ENCODE measurements at regions not wholly inside any gene's neighbourhood (a gene's known extent, or its start where the extent isn't known, plus 50 kb on each side); places are given as distances from the start of the nearest gene placed in this dataset.

DNA sequence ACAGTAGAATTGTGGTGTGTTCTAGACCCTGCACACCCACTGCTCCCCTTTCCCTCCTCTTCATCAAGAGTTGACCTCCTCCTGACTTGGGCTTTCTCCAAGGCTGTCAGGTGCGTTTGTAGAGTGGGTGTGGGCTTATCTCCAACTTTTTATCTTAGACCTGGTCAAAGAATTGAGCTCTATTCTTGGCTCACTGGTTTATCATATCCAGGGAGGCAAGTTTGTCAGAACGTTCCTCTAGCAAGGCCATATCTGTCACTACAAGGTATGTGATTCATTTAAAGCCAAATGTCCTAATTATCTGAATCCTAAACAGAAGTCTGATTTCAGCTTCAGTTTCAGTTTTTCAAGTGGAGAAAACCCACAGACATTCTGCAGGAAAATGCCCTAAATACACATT, 117.1 kb upstream of the MGAT5 start:
- DNase-seq (ENCODE audit: low read depth in 3 of 3, low spot score in 1 of 3), result no peak

DNA sequence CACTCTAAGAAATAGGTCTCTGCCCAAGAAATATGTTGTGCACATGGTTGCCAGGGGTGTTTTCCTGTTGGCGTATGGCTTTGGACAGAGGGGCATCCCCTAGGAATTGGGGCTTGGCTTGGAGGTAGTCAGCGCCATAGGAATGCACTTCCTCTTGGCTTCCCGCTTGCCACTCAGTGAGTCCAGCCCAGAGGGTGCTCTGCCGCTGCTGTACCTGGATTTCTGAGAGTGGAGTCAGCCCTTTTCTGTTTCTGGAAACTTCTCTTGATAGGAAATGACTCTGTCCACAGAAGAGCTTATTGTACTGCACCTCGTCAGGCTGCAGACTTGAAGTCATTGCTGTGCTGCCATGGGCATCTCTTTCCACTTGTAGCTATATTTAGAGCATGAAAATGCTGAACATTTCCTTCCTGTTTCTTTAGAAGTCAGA, 116.7 kb upstream of the MGAT5 start:
- no peak for DNase-seq (ENCODE audit: low read depth in 3 of 3, low spot score in 1 of 3)

DNA sequence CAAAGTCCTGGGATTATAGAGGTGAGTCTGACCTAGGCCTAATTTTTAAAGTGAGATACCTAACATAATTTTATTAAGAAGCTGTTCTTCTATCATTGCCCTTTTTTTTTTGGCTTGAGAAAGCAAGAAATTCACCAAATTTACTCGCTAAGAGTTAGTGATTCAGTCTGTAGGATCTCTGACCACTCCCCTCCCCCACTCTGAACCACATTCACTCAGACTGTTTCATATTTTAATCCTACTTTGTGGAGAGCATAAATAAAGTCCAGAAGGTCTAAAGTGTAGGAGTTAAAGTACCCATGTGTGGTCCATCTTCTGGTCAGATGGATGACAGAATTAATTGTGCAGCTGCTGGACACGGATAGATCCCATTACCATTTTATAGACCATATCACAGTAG, 115.8 kb upstream of the MGAT5 start:
- no peak for DNase-seq (ENCODE audit: low read depth in 3 of 3, low spot score in 1 of 3)

DNA sequence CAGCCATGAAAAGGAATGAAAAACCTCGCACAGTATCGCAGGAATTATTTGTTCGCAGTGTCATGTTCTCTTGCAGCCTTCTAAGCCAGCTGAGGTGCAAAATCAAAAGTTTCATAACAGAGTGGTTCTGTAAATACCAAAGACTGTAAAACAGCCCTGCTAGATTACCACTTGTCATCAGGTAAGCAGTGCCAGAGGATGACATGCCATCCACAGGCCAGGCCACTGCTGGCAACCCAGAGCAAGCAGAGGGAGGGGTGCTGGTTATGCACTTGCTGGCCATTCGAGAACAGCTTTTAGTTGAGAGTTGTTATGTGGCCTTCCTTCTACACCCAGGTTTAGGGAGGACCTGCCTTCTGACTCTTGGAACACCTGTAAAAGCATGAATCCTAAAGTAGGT, 114.3 kb upstream of the MGAT5 start:
- no peak for DNase-seq (ENCODE audit: low read depth in 3 of 3, low spot score in 1 of 3)

DNA sequence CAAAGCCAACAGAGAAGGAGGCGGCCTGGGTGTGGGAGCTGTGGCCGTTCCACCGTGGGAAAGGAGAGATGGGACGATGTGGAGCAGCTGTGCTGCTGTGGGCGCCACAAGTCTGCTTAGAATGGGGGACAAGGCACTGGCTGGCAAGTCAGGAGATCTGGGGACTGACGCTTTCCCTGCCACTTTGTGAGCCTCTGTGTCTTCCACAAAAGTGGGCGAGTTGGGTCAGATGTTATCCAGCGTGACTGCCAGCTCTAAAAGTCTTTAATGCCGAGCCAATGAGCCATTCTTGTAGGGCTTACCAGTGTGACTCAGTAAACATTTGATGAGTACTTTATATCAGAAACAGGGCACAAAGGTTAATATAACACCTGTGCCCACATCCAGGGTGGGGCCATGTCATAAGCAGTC, 113.6 kb upstream of the MGAT5 start:
- no peak for DNase-seq (ENCODE audit: low read depth in 3 of 3, low spot score in 1 of 3)

DNA sequence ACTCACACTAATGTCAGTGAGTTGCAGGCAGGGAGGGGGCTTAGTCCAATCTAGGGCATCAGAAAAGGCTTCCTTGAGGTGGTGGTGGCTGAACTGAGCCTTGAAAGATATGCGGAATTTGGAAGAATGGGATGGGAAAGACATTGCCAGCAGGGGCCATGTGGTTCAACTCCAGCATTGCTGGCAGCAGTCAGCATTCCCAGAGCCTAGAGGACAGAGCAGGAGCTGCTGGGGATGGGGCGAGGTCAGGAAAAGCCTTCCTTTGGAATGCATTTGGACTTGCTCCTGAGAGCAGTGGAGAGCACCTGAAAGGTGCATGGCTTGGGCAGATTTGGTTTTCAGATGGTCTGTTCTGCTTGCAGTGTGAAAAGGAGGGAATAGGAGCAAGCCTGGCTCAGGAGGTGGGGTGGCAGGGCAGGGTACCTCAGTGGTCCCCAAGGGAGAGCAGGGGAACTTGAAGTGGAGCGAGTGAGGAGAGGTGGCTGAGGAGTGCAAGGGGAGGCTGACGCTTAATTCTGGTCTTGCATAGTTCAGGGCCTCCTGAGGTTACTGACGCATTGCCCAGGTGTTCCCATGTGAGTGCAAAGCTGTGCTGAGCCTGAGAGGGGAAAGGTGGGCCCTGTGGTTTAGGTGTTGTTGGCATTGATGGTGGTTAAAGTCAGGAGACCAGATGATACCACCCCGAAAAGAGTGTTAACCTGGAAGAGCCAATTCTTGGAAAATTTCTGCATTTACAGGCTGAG, 112.1 kb upstream of the MGAT5 start:
- no peak for DNase-seq (ENCODE audit: low read depth in 3 of 3, low spot score in 1 of 3)

DNA sequence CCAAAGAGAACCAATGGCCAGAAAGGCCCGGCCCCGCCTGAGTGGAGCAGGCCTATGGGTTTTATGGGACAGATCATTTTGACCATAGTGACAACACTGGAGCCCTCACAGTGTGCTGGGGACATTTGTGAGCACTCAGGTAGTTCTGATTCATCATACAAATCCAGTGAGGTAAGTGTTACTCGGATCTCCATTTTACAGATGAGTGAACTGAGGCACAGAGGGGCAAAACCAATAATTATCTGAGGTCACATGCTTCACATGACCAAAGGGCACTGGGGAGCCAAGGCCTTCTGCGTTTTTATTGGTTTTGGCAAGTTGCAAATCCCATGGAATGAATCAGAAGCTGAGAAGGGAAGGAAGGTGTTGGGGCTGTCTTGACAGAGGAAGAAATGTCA, 111.5 kb upstream of the MGAT5 start:
- DNase-seq (ENCODE audit: low read depth in 3 of 3, low spot score in 1 of 3), result no peak

DNA sequence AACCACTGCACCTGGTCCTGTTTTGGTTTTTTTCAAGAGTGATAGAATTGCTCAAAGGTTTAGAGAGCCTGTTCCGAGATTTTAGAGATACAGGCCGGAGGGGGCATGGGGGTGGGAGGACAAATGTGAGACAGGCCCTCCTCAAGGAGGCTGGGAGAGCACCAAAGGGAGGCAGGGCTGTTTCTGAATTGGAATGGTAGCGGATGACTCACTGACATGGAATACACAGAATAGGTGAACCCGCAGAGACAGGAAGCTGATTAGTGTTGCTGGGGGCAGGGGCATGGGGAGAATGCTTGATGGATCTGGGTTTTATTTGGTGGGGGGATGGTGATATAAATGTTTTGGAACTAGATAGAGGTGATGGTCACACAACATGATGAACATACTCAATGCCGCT, 111.0 kb upstream of the MGAT5 start:
- DNase-seq (ENCODE audit: low read depth in 3 of 3, low spot score in 1 of 3), result no peak

DNA sequence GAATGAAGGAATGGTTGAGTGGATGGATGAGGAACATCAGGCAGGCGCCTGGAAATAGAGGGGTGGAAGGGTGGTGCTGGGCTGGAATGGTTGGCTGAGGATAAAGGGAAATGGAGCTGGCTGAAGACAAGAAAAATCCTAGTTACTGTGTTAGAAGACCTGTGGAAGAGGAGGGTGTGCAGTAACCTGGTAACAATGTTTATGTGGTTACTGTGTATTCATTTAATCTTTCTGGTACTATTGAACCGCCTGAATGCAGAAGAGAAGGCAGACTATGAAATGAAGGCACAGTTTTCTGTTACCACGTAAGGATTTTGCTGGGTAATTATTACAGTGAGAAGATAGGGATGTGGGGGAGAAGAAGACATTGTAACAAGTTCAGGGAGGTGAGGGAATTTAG, 110.3 kb upstream of the MGAT5 start:
- DNase-seq (ENCODE audit: low read depth in 3 of 3, low spot score in 1 of 3), result no peak

DNA sequence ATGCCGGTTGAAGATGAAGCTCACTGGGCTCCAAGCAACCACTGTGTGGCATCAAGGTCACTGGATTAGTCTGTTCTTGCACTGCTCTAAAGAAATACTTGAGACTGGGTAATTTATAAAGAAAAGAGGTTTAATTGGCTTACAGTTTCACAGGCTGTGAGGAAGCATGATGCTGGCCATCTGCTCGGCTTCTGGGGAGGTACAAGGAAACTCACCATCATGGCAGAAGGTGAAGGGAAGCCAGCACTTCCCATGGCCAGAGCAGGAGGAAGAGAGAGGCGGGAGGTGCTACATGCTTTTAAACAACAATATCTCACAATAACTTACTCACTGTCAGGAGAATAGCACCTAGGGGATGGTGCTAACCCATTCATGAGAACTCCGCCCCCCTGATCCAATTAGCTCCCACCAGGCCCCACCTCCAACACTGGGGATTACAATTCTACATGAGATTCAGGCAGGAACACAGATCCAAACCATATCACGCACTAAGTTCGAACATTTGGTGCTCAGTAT, 109.7 kb upstream of the MGAT5 start:
- no peak for DNase-seq (ENCODE audit: low read depth in 3 of 3, low spot score in 1 of 3)

DNA sequence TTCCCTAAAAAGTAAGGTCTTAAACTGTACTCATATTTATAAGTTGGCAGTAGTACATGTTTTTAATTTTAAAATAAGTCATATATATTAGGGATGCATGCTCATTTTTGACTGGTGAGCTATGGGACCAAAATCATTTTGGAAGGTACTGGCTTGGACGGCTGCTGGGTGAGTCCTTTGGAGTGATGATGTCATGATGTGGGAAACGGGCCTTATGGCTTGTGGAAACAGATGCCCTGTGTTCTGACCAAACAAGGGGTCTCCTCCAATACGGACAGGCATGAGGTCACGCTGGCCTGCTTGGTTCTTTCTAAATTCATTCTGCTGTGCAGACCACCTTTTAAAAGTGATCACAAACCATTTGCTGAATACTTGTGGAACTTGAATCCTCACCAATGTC, 109.2 kb upstream of the MGAT5 start:
- no peak for DNase-seq (ENCODE audit: low read depth in 3 of 3, low spot score in 1 of 3)

DNA sequence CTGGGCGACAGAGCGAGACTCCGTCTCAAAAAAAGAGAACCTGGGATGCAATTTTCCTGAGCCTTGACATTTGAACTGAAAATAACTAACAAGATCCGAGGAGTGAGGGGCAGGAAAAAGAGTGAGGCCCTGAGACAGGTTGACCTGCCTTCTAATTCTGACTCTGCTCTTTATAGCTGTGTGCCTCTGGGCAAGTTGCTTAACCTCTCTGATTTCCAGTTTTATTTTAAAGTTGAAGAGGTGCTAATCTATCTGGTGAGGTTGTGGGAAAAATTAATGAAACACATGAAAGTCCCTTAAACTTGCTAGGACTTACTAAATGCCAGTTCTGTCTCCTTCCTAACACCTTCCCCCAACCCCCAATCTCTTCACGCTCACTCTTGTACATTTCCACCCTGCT, 108.4 kb upstream of the MGAT5 start:
- DNase-seq (ENCODE audit: low read depth in 3 of 3, low spot score in 1 of 3), result no peak

DNA sequence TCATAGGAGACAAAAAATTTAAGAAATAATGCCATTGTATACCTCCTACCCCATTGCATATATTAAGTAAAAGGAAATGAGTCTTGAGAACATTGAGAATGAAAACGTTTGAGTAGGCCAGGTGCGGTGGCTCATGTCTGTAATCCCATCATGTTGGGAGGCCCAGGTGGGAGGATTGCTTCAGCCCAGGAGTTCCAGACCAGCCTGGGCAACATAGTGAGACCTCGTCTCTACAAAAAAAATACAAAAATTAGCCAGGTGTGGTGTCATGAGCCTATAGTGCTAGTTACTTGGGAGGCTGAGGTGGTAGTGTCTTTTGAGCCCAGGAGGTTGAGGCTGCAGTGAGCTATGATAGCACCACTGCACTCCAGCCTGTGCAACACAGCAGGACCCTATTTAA, 107.7 kb upstream of the MGAT5 start:
- DNase-seq (ENCODE audit: low read depth in 3 of 3, low spot score in 1 of 3), result no peak

DNA sequence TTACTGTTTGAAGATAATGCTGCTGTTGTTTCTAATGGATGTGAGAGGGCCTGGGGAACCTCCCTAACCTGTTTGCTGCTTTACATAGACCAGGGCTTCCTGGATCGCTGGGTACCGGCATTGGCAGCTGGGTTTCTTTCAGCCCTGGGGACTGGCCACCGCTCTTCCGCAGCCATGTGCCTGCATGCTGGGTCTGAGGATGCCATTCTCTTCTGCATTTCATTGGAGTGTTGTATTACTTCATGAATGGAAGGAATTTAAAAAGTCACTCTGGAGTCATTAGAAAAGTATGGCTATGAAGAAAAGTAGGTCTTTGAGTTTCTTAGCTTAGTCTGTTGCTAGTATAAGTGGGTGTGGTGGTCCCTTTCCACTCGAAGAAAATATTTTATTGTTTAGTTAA, 107.3 kb upstream of the MGAT5 start:
- DNase-seq (ENCODE audit: low read depth in 3 of 3, low spot score in 1 of 3), result no peak

DNA sequence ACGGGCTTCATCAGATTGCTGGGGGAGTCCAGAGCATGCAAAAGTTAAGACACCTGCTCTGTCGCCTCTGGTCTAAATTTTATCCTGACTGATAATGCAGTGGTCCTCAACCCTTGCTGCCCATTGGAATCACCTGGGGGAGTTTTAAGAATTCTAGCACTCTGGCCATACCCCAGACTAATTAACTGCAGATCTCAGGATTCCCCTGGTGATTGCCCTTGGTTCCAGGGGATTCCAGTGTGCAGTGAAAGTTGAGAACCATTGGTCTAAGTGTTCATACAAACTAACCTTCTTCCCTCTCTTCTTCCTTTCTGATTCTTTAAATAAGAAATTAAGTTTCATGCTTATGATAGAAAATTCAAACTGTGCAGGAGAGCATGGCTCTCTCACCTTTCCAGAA, 105.7 kb upstream of the MGAT5 start:
- no peak for DNase-seq (ENCODE audit: low read depth in 3 of 3, low spot score in 1 of 3)

DNA sequence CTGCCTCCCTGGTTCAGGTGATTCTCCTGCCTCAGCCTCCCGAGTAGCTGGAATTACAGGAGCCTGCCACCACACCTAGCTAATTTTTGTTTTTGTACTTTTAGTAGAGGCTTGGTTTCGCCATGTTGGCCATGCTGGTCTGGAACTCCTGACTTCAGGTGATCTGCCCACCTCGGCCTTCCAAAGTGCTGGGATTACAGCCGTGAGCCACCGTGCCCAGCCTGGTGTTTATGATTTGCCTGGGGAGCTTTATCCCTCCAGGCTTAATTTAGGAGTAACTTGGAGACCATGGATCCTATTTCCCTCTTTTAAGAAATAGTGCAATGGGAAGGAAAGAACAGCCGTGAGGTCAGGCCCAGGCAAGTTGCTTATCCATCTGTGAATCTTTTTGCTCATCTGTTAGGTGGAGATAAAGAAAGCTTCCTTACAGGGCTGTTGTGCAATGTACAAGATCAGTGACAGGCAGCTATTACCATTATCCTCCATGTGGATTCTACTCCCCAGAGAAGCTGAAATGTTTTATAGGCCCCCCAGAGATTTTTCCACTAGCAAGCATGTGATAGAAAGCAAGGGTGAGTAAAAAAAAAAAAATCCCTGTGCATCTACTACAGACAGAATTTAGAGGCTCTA, 104.9 kb upstream of the MGAT5 start:
- no peak for DNase-seq (ENCODE audit: low read depth in 3 of 3, low spot score in 1 of 3)

DNA sequence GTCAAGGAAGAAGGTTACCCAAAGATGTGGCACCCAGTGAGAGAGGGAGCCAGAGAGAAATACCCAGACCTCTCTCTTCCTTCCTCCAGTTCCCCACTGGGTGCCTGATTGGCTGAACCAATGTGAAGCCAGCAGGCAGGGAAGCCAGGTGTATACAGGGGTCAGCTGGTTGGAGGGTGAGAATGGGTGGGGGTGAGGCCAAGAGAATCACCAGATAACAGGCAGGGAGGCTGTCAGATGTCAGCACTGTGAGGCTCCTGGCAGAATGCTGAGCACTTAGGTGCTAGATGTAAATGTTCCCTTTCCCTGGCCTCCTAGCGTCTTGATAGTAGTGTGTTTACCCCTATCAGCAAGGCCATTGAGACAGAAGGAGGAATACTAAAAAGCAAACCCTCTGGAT, 104.0 kb upstream of the MGAT5 start:
- no peak for DNase-seq (ENCODE audit: low read depth in 3 of 3, low spot score in 1 of 3)

DNA sequence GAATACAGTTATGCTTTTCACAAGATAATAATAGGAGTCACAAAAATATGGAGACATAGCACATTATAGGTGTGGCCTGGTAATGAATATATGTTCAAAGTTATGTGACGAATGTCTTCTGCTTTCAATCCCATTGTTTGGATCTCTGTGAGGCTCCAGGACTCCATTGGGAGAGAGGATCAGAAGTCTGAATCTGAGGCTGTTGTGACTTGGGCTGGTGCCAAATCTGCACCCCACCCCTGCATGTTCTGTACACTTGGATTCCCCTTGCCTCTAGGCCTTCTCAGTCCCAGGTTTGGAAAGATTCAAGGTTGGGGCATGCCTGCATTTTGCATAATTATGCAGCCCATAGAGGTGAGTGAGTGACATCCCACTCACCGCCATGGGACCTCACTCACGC, 103.1 kb upstream of the MGAT5 start:
- DNase-seq (ENCODE audit: low read depth in 3 of 3, low spot score in 1 of 3), result no peak

DNA sequence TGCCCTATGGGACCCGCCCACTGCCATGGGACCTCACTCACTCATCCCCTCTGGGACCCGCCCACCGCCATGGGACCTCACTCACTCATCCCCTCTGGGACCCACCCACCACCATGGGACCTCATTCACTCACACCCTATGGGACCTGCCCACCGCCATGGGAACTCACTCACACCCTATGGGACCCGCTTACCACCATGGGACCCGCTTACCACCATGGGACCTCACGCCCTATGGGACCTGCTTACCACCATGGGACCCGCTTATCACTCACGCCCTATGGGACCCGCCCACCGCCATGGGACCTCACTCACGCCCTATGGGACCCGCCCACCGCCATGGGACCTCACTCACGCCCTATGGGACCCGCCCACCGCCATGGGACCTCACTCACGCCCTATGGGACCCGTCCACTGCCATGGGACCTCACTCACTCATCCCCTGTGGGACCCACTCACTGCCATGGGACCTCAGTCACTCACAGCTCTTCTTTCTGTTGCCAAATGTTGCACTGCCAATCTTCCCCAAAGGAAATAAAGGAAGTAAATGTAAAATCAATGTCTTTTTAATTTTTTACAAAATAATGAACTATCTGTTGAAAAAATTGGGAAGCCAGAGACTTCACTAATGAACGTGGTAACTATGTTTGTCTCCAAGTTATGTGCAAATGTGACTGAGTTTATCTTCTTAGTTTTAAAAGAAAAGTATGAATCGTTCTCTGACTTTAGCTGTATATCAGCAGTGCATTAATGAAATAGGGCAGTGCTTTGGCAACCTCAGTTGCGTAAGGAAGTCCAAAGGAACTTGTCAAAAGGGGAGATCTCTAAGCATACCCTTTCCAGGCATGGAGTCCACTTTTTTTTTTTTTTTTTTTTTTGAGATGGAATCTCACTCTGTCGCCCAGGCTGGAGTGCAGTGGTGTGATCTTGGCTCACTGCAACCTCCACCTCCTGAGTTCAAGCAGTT, 101.5 kb upstream of the MGAT5 start:
- DNase-seq (ENCODE audit: low read depth in 3 of 3, low spot score in 1 of 3), result no peak

DNA sequence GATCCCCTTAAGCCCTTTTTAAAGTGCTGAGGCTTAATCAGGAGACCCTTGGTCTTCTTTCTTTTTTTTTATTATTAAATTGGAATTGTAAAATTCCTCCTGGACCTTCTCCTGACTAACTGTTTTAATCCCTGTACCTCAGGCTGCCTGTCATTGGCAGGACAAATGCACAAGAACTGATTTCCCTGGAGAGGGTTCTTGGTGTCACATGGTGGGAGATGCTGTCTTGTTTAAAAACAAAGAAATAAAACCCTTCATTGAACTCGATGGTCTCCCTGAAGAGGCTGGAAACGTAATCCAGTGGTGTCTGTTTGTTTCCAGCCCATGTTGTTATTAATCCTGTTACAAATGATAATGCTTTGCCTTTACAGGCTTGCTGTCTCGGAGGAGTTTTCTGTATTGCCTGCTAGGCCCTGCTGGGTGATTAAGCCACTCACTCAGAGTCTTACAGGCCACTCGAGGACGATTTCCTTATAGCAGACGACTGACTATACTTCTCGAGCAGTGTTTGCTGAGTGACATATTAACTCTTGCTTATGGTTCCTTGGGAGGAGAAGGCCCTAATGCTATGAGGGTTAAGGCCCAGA, 100.5 kb upstream of the MGAT5 start:
- DNase-seq (ENCODE audit: low read depth in 3 of 3, low spot score in 1 of 3), result no peak

DNA sequence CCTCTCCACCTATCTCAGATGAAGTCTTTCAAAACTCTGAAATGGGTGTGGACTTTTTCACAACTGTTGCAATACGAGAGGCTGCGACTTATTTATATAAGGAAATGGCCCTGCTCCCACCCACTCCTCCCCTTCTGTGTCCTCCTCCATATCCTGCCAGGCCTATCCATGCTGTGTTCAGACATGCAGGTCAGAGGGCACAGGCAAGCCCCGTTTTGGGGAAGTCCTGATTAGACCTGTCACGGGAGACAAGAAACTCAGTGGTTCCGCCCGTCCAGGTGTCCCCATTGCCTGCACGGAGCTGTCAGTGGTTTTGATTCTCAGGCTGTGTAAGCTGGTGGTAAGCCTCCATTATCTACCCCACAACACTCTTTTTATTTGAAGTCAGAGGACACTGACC, 99.6 kb upstream of the MGAT5 start:
- no peak for DNase-seq (ENCODE audit: low read depth in 3 of 3, low spot score in 1 of 3)

Measured in stimulated activated CD4-positive, alpha-beta T cell treated with anti-CD3 and anti-CD28 coated beads, TNF-alpha, amount 100 ng/mL, for 1 hour (primary cell).